Peyer's patch (tissue), 4 donors: ENCODE measurements at regions not wholly inside any gene's neighbourhood (a gene's known extent, or its start where the extent isn't known, plus 50 kb on each side); places are given as distances from the start of the nearest gene placed in this dataset.
A peak's percentile ranks its signal among the peaks of the same experiment; 100 is the strongest.
"Not testable (repeated sequence)": the region's sequence is repeated elsewhere in the genome, so short reads cannot be mapped to it uniquely, and the experiment has no call there.

ENCODE experiments used
- DNase-seq, 3 donors: peaks; one replicate each; pipeline ENCODE4 v3.0.0-alpha.2; 2017 to 2019
- H3K27ac ChIP-seq, 4 donors: fragments of 200-600 bp; sonication (generic); one replicate each; pipeline ENCODE4 v1.5.1; 2016 to 2019
- H3K27me3 ChIP-seq, 2 donors: fragments of 200-600 bp; sonication (generic); one replicate each; pipeline ENCODE4 v1.5.1; 2019
- H3K36me3 ChIP-seq, 3 donors: fragments of 200-600 bp; sonication (generic); one replicate each; pipeline ENCODE4 v1.5.1; 2016 to 2019
- H3K4me1 ChIP-seq, 4 donors: fragments of 200-600 bp; sonication (generic); one replicate each; pipeline ENCODE4 v1.5.1; 2016 to 2019
- H3K4me3 ChIP-seq, 4 donors: fragments of 200-600 bp; sonication (generic); 1 replicate in 3 of 4; 2 replicates in 1 of 4; pipeline ENCODE4 v1.5.1; 2016 to 2019; ENCODE audit warnings: mild to moderate bottlenecking in 1 of 4
- H3K9me3 ChIP-seq, 4 donors: fragments of 200-600 bp; sonication (generic); one replicate each; pipeline ENCODE4 v1.5.1; 2016 to 2019; ENCODE audit warnings: mild to moderate bottlenecking in 1 of 4
- POLR2A ChIP-seq, 2 donors: fragments of 450-650 bp; IDR thresholded peaks; one replicate each; pipeline ENCODE4 v1.5.1; 2017; ENCODE audit warnings: antibody characterized with exemption in 2 of 2, mild to moderate bottlenecking in 2 of 2, moderate library complexity in 2 of 2
- TF ChIP-seq, protein P1 (sequence below), 6 experiments: fragments of 450-650 bp in 4 of 6; fragments of 200-600 bp in 2 of 6; sonication (generic) in 1 of 6; IDR thresholded peaks; one replicate each; pipeline ENCODE4 v1.5.1; 2017 to 2019; ENCODE audit warnings: antibody characterized with exemption in 6 of 6, mild to moderate bottlenecking in 3 of 6, moderate library complexity in 1 of 6

DNA sequence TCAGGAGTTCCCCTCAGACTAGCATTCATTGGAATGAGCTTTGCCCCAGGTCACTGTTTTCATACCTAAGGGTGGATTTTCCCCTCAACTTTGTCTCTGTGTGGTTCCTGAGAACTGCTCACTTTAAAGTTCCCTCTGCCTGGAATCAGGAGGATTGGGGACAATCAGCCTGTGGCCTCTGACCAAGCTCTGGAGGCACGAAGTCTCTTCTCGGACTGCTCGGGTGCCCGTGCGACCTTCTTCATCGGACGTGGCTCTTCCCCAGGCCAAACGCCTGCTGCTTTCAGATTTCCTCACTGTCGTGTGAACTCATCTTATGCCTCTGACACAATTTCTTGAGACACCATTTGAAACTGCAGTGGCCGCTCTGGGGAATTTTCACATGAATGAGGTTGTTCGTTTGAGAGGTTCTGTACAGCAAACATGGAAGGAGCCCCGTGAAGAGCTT is 153.7 kb upstream of the PZP start:
- Histone ChIP-seq H3K27ac (no peak overlapping the region), H3K9me3 (no peaks in the 10 kb centered on the region), H3K36me3 (no peaks in the 10 kb centered on the region), H3K4me1 (no peaks in the 10 kb centered on the region), H3K27me3 (no peaks in the 10 kb centered on the region), H3K4me3 (no peak overlapping the region)
- DNase-seq, result no peak
- TF ChIP-seq, protein P1, sequence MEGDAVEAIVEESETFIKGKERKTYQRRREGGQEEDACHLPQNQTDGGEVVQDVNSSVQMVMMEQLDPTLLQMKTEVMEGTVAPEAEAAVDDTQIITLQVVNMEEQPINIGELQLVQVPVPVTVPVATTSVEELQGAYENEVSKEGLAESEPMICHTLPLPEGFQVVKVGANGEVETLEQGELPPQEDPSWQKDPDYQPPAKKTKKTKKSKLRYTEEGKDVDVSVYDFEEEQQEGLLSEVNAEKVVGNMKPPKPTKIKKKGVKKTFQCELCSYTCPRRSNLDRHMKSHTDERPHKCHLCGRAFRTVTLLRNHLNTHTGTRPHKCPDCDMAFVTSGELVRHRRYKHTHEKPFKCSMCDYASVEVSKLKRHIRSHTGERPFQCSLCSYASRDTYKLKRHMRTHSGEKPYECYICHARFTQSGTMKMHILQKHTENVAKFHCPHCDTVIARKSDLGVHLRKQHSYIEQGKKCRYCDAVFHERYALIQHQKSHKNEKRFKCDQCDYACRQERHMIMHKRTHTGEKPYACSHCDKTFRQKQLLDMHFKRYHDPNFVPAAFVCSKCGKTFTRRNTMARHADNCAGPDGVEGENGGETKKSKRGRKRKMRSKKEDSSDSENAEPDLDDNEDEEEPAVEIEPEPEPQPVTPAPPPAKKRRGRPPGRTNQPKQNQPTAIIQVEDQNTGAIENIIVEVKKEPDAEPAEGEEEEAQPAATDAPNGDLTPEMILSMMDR (IDR thresholded peaks at IDR 0.05), result no peak
- no peak for TF ChIP-seq POLR2A (IDR thresholded peaks at IDR 0.05)

DNA sequence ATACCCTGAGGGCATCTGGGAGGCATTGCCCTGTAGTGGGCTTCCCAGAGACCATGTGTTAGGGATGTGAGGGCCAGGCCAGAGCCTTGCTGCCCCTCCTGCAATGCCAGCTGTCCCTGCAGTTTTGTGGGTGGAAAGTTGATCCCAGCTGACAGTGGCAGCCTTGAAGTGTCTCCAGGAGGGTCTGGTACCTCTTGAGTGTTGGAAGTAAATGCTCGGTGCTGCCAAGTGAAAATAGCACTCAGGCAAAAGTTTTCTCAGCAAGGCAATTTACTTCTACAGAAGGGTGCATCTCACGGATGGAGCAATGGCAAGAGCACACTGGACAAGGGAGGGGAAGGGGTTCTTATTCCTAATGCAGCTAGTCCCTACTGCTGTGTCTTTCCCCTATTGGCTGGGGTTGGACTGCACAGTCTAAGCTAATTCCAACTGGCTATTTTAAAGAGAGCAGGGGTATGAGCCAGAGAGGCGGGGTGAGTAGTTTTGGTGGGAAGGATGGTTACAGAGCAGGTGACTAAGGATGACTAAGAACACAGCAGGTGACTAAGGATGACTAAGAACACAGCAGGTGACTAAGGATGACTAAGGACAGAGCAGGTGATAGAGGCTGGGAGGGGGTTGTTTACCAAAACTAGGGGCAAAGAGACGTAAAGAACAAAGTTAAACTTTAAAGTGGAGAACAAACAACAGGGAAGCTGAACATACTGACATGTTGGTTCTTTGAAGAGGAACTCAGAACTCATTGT is 146.0 kb upstream of the PZP start:
- not testable (repeated sequence) for H3K27ac ChIP-seq, H3K4me3 ChIP-seq, DNase-seq, H3K27me3 ChIP-seq, H3K4me1 ChIP-seq, H3K36me3 ChIP-seq
- peaks cover 0 to 14% (median 5%) of the 10 kb centered on the region in 4 donors for H3K9me3 ChIP-seq

DNA sequence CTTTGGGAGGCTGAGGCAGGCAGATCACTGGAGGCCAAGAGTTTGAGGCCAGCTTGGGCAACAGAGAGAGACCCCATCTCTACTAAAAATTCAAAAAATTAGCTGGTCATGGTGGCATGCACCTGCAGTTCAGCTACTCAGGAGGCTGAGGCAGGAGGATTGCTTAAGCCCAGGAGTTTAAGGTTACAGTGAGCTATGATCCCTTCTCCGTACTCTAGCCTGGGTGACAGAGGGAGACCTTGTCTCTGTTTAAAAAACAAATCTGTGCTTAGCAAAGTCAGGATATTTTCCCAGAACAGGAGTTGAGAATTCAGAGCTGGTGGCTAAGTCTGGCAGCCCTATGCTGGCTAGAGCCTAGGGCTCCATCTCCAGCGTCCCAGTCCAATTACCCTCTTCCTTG is 142.9 kb upstream of the PZP start:
- no peak for DNase-seq
- TF ChIP-seq POLR2A (IDR thresholded peaks at IDR 0.05), result no peak
- TF ChIP-seq, protein P1 (IDR thresholded peaks at IDR 0.05), result no peak
- Histone ChIP-seq H3K9me3 (peaks cover 0 to 14% (median 5%) of the 10 kb centered on the region in 4 donors), H3K36me3 (no peaks in the 10 kb centered on the region), H3K27me3 (no peaks in the 10 kb centered on the region), H3K27ac (no peak overlapping the region), H3K4me1 (no peaks in the 10 kb centered on the region), H3K4me3 (no peak overlapping the region)

DNA sequence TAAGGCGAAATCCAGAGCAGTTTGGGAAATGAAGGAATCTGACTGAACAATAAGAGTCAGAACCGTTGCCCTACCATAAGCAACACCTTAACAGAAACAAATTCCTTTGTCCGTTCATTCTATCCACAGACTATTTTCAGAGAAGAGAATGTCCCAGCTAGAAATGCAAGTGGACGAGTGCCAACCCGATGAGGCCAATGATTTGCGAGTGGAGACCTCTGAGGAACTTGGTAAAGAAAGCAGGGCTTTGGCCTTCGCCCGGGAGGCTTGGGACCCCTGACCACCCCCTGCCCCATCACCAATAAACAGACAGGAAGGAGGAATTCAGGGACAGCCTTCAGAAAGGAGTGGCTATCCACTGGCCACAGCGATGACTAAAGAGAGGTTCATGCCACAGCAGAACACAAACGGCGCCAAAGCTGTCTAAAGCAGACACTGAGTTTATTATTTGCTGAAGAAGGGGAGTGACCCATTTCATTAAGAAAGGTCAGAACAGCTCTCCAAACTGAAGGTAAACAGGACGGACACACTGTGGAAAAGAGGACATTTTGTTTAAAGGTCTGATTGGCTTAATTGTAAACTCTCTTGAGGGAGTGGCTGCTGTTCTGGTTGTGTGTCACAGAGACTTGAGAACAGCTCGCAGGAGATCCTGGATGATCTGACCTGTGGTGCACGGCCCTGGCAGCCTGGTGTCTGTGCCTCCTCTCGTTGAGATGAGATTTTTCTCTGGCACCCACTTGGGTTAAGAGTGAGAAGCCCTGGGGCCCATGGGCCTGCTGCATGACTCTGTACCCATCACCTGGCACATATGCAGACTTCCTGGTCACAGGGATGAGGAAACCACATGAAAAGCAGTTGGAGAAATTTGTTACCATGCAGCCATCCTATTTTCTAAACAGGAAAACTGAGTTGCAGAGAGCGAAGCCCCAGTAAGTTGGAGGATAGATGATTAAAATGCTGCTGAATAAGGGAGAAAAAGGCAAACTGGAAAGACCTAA is 142.0 kb upstream of the PZP start:
- TF ChIP-seq, protein P1 (IDR thresholded peaks at IDR 0.05), result no peak
- TF ChIP-seq POLR2A (IDR thresholded peaks at IDR 0.05), result no peak
- H3K36me3 ChIP-seq, result no peaks in the 10 kb centered on the region
- peak overlapping the region in 1 of 4 donors; percentile 8 for H3K27ac ChIP-seq
- no peak for DNase-seq
- no peaks in the 10 kb centered on the region for H3K4me1 ChIP-seq
- H3K9me3 ChIP-seq, result peaks cover 0 to 14% (median 5%) of the 10 kb centered on the region in 4 donors
- no peaks in the 10 kb centered on the region for H3K27me3 ChIP-seq
- no peak overlapping the region for H3K4me3 ChIP-seq

DNA sequence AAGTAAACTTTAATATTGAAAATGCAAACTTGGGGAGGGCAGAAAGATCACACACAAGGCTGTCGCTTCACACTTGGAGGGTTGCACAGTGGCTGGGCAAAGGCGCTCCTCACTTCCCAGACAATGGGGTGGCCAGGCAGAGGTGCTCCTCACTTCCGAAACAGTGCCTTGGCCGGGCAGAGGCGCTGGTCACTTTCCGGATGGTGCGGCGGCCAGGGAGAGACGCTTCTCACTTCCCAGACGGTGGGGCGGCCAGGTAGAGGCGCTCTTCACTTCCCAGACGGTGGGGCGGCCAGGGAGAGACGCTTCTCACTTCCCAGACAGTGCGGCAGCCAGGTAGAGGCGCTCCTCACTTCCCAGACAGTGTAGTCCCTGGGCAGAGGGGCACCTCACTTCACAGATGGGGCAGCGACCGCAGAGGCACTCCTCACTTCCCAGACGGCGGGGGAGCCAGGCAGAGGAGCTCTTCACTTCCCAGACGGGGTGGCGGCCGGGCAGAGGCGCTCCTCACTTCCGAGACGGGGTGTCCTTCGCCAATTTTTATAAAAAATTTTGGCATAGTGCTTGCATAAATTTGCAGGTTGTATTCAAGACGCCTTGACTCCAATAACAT is 140.8 kb upstream of the PZP start:
- Histone ChIP-seq H3K9me3 (peaks cover 0 to 8% (median 2%) of the 10 kb centered on the region in 4 donors), H3K36me3 (no peaks in the 10 kb centered on the region), H3K27me3 (no peaks in the 10 kb centered on the region), H3K27ac (no peak overlapping the region), H3K4me1 (no peaks in the 10 kb centered on the region), H3K4me3 (no peak overlapping the region)
- no peak for DNase-seq
- TF ChIP-seq POLR2A (IDR thresholded peaks at IDR 0.05), result no peak
- TF ChIP-seq, protein P1 (IDR thresholded peaks at IDR 0.05), result no peak
